Upper lobe of right lung (tissue), 1 donor: ENCODE measurements at regions not wholly inside any gene's neighbourhood (a gene's known extent, or its start where the extent isn't known, plus 50 kb on each side); places are given as distances from the start of the nearest gene placed in this dataset.

Source experiments
- ATAC-seq: fragments of 200-7000 bp; cut with Tn5 transposase; one replicate; pipeline ENCODE4 v1.9.1; 2020; ENCODE audit warnings: mild to moderate bottlenecking, moderate library complexity
- DNase-seq: peaks from one replicate; pipeline ENCODE4 v3.0.0-alpha.2; 2020
- H3K27ac ChIP-seq: fragments of 200-600 bp; one replicate; pipeline ENCODE4 v1.8.0; 2022
- H3K27me3 ChIP-seq: fragments of 200-600 bp; one replicate; pipeline ENCODE4 v1.8.0; 2022; ENCODE audit warnings: mild to moderate bottlenecking
- H3K36me3 ChIP-seq: fragments of 200-600 bp; one replicate; pipeline ENCODE4 v1.8.0; 2022
- H3K4me1 ChIP-seq: fragments of 200-600 bp; one replicate; pipeline ENCODE4 v1.8.0; 2022
- H3K4me3 ChIP-seq: fragments of 200-600 bp; one replicate; pipeline ENCODE4 v1.8.0; 2022; ENCODE audit warnings: mild to moderate bottlenecking
- H3K9me3 ChIP-seq: fragments of 200-600 bp; one replicate; pipeline ENCODE4 v1.8.0; 2022
- intact Hi-C: fragments of 100-400 bp; cut with DNase I; formaldehyde crosslinking; loops from one replicate; pipeline ENCODE4 v1.11.0; 2022
- TF ChIP-seq, protein P1 (sequence below): fragments of 200-600 bp; IDR thresholded peaks from one replicate; pipeline ENCODE4 v1.8.0; 2022; ENCODE audit warnings: antibody characterized with exemption
- donor health status: DM: no; HTN: yes; CAD: no; lungs with severe emphysema.

DNA sequence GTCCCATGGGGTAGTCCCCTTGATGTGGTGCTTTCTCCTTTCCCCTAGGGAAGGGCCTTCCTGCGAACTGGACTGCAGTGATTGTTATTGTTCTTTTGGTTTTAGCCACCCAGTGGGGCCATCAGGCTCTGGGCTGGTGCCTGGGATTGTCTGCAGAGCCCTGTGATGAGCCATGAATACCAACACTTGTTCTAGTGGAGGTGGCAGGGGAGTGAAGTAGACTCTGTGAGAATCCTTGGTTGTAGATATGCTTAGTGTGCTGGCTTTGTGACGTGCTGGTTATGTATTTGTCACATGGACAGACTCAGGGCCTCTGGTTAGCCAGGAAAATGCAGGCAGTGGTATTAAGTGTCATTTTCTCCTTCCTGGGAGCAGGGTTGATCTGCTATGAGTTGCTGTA, 51.8 kb upstream of the NDUFB4 start:
- Histone ChIP-seq H3K36me3 (no peaks in the 10 kb centered on the region), H3K4me3 (no peak overlapping the region), H3K27ac (no peak overlapping the region), H3K4me1 (no peaks in the 10 kb centered on the region), H3K9me3 (no peaks in the 10 kb centered on the region), H3K27me3 (no peaks in the 10 kb centered on the region)
- no peak for DNase-seq
- ATAC-seq: no peak
- intact Hi-C loops: no loop called here
- TF ChIP-seq, protein P1, sequence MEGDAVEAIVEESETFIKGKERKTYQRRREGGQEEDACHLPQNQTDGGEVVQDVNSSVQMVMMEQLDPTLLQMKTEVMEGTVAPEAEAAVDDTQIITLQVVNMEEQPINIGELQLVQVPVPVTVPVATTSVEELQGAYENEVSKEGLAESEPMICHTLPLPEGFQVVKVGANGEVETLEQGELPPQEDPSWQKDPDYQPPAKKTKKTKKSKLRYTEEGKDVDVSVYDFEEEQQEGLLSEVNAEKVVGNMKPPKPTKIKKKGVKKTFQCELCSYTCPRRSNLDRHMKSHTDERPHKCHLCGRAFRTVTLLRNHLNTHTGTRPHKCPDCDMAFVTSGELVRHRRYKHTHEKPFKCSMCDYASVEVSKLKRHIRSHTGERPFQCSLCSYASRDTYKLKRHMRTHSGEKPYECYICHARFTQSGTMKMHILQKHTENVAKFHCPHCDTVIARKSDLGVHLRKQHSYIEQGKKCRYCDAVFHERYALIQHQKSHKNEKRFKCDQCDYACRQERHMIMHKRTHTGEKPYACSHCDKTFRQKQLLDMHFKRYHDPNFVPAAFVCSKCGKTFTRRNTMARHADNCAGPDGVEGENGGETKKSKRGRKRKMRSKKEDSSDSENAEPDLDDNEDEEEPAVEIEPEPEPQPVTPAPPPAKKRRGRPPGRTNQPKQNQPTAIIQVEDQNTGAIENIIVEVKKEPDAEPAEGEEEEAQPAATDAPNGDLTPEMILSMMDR: no peak

- Histone ChIP-seq H3K4me1 (no peaks in the 10 kb centered on the region), H3K36me3 (no peaks in the 10 kb centered on the region), H3K27ac (no peak overlapping the region), H3K27me3 (no peaks in the 10 kb centered on the region), H3K4me3 (no peak overlapping the region), H3K9me3 (no peaks in the 10 kb centered on the region)
- DNase-seq (no peak), ATAC-seq (no peak)
- intact Hi-C loops: no loop called here
- TF ChIP-seq, protein P1: no peak
Observed at GRCh38 chr3:120536642-120537041, 59.5 kb upstream of the NDUFB4 start.

GRCh38 chr3:120532969-120533368, 63.2 kb upstream of the NDUFB4 start:
- intact Hi-C loops: no loop called here
- Histone ChIP-seq H3K4me3 (no peak overlapping the region), H3K9me3 (no peaks in the 10 kb centered on the region), H3K4me1 (no peaks in the 10 kb centered on the region), H3K27me3 (no peaks in the 10 kb centered on the region), H3K27ac (no peak overlapping the region), H3K36me3 (no peaks in the 10 kb centered on the region)
- DNase-seq (no peak), ATAC-seq (no peak)
- TF ChIP-seq, protein P1: no peak

GRCh38 chr3:120528163-120528562, 68.0 kb upstream of the NDUFB4 start:
- no peaks in the 10 kb centered on the region for H3K4me1 ChIP-seq
- no peaks in the 10 kb centered on the region for H3K36me3 ChIP-seq
- DNase-seq: no peak
- H3K27me3 ChIP-seq: no peaks in the 10 kb centered on the region
- no peak overlapping the region for H3K4me3 ChIP-seq
- intact Hi-C loops: no loop called here
- no peak overlapping the region for H3K27ac ChIP-seq
- ATAC-seq: no peak
- TF ChIP-seq, protein P1: no peak
- no peaks in the 10 kb centered on the region for H3K9me3 ChIP-seq

DNA sequence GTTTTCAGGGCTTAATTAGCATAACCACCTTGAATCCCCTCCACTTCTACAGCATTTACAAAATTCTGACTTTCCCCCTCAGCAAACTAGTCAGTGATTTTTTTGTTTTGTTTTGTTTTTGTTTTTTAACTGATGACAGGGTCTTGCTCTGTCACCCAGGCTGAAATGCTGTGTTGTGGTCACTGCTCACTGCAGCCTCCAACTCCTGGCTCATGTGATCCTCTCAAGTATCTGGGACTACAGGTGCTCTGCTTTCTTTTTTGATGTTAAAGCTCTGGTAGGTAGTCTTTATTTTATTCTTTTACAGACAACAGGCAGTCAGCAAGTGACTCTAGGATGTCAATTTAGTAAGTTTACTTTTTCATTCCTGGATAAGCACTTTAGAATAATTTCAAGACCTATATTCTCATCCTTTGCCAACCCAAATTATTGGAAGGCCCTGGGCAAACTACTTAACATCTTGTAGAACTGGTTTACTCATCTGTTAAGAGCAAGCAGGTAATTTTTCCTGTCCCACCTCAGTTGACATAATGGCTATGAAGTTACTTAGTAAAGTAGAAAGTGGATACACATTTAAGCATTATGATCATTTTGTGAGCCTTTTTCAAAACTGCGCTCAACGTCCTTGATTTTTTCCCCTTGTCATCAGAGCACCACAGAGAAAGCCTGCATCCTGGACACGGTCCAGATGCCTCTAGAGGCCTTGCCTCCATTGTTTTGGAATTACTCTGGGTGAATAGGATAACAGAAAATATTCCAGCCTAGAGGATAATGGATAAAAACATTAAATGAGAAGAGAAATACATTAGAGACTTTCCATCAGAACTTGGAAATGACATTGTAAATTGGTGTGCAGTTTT, 69.9 kb upstream of the NDUFB4 start:
- TF ChIP-seq, protein P1: no peak
- Histone ChIP-seq H3K4me3 (no peak overlapping the region), H3K4me1 (no peaks in the 10 kb centered on the region), H3K36me3 (no peaks in the 10 kb centered on the region), H3K27ac (no peak overlapping the region), H3K27me3 (no peaks in the 10 kb centered on the region), H3K9me3 (no peaks in the 10 kb centered on the region)
- ATAC-seq (no peak), DNase-seq (no peak)
- intact Hi-C loops: no loop called here
